GM19023 (cell line): ENCODE measurements at regions not wholly inside any gene's neighbourhood (a gene's known extent, or its start where the extent isn't known, plus 50 kb on each side); places are given as distances from the start of the nearest gene placed in this dataset.

Source experiments
- ATAC-seq: cut with Tn5 transposase; IDR thresholded peaks from one replicate; pipeline ENCODE4 v1.9.1; 2021; ENCODE audit warnings: mild to moderate bottlenecking, moderate library complexity; ENCODE audit not compliant: unreplicated experiment

GRCh38 chr5:57824623-57825022 lies 342.0 kb upstream of the ACTBL2 start:
- no peak for ATAC-seq

DNA sequence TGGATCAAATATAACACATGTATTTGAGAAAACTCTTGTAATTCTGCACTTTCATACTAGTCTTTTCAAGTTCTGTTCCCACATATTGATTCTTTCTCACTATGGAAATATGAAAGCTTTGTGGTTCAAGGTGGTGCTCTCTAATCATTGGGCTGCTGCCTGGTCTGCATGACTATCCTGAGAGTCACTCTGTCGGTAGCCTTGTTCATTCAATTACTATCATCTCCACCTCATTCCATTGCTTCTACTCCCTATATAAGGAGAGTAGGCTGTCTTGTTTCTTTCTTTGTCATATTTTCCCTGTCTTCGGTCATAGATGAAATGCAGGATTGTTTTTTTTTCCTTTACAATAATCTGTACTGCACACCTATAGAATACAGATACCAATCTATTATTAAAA lies 341.4 kb upstream of the ACTBL2 start:
- ATAC-seq: no peak

- ATAC-seq: no peak
Measured at GRCh38 chr5:57822651-57823050, 340.0 kb upstream of the ACTBL2 start.

DNA sequence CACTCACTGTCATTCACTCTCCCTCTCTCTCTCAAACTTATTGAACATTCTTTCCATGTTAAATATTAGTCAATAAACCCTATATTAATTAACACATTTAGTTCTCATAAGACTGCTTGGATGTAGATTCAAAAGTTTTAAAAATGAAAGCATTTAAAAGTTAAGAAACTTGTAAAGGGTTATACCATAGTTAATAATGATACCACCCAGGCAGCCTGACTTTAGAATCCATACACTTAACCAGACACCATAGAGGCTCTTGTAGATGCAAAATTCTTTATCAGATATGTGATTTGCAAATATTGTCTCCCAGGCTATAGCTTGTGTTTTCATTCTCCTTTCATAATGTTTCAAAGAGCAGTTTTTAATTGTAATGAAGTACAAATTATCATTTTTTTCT lies 335.8 kb upstream of the ACTBL2 start:
- no peak for ATAC-seq

DNA sequence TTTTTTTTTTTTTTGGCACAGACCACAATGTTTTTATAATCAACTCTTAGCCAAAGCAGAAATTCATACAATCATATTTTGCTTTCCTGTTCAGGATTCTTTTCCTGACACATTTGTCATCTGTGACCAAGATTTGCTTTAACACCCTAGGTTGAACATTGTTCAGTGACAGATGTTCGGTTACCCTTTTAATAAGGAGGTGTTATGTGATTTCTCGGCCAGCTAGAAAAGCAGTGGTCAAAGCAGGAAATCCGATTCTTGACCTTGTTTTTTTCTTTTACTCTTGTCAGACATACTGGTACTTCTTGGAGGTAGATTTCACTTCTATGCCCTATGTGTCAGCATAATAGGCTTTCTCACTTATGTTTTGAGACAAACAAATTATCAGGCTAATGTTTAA lies 335.3 kb upstream of the ACTBL2 start:
- no peak for ATAC-seq

GRCh38 chr5:57817001-57817453 lies 334.4 kb upstream of the ACTBL2 start:
- no peak for ATAC-seq

GRCh38 chr5:57816108-57816507 lies 333.5 kb upstream of the ACTBL2 start:
- ATAC-seq: no peak

DNA sequence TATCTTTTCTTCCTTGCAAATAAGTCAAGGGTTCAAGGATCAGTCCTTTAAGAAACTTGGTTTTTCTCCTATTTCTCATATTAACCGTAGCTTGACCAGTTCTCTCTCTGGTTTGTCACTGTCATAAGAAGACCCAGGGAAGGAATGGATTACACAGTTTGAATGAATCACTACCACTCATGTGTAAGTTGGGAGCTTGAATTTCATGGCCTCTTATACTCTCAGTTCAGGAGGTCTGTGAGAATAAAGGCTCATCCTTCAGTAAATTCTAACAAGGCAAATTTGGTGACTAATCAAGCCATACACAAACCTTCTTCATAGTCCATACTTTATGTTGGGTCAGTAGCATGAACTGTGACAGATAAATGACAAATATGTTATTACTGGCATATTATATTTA lies 323.1 kb upstream of the ACTBL2 start:
- no peak for ATAC-seq

DNA sequence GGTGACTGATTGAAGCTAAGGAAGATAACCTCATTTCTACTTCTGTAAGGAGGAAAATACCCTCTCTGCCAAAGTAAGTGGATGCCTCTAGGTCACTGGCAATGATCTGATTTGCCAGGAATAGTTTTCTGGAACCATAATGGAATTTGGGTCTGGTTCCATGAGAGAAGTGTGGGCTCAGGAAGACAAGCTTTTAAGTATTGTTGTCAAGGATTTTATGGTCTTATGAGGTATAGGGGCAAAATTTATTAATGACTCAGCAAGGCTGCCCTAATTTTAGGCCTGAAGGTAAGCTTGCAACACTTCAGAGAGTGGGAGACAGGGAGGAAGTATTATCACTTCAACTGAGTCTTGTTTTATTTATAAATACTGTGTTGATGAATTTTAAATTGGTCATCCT lies 322.6 kb upstream of the ACTBL2 start:
- ATAC-seq: no peak

- ATAC-seq: no peak
Measured at GRCh38 chr5:57804505-57804904, 321.9 kb upstream of the ACTBL2 start.

DNA sequence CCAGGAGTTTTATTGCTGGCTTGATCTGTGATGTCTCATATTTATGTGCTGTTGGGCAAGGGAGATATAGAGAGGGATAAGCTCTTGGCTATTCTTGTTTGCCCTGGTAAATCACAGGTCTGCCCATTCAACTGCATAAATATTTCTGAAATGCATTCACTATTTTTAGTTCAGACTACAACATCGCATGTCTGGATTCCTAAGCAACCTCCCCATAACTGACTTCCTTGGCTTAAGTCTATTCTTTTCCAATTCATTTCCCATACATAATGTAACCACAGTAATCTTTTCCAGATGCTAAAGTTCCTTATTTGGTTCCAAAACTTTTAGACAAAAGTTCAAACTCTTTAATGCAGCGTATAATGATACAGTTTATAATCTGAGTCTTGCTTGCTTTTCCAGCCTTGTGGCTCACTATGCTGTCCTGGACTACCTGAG lies 321.4 kb upstream of the ACTBL2 start:
- ATAC-seq: no peak

- no peak for ATAC-seq
Measured at GRCh38 chr5:57802131-57802530, 319.5 kb upstream of the ACTBL2 start.

DNA sequence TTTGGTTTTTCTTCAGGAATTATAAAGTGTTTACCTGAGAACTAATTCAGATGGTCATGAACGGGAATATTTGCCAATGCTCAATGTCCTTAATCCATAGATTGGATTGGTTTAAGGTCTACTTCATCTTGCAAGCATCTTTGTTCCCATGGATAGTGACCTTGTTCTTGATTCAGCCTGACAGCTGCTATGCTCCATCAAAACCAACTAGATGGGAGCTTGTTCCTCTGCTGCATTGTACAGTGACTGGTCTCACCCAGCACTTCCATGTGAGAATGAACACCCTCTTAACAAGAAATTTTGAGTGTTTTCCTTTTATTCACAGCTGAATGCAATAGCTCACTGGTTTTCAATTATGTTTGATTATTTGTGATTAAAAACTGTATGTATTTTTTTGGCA lies 312.6 kb upstream of the ACTBL2 start:
- no peak for ATAC-seq

DNA sequence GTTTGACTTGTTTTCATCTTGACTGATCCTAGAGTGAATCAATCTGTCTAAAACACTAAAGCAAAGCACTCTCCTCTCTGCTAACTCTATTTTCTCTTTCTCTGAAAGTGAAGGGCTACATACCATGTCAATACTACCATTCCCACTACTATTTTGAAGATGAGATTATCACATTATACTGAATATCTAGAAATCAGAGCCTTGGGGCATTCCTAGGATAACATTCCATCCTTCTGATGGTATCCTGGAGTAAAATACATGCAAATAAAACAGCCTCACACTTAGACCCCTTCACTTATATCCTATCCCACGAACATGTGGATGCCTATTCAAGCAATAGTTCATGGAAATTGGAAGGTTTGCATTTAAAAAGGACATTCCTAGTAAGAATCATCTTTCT lies 309.3 kb upstream of the ACTBL2 start:
- ATAC-seq: no peak

- no peak for ATAC-seq
Measured at GRCh38 chr5:57785946-57786345, 303.3 kb upstream of the ACTBL2 start.

DNA sequence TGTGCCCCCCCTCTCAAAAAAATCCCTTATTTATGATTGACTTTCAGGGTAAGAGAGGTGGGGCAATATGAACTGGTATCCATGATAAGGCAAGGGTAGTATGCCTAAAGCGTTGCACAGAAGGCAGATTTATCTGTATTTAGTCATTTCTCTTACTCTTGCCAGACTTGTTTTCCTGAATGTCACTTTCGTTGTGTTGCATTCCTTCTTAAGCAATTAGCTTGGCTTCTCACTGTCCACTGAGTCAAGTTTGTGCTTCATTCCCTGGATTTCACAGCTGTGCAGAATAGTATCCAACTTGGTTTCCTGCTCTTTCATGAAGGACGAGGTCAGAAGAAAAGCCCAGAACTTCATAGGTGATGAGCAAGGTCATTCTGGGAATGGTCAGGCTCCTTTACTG lies 301.5 kb upstream of the ACTBL2 start:
- no peak for ATAC-seq

- no peak for ATAC-seq
Measured at GRCh38 chr5:57783693-57784092, 301.1 kb upstream of the ACTBL2 start.

GRCh38 chr5:57780961-57781325 lies 298.3 kb upstream of the ACTBL2 start:
- ATAC-seq: no peak

GRCh38 chr5:57780306-57780960 lies 297.8 kb upstream of the ACTBL2 start:
- no peak for ATAC-seq

DNA sequence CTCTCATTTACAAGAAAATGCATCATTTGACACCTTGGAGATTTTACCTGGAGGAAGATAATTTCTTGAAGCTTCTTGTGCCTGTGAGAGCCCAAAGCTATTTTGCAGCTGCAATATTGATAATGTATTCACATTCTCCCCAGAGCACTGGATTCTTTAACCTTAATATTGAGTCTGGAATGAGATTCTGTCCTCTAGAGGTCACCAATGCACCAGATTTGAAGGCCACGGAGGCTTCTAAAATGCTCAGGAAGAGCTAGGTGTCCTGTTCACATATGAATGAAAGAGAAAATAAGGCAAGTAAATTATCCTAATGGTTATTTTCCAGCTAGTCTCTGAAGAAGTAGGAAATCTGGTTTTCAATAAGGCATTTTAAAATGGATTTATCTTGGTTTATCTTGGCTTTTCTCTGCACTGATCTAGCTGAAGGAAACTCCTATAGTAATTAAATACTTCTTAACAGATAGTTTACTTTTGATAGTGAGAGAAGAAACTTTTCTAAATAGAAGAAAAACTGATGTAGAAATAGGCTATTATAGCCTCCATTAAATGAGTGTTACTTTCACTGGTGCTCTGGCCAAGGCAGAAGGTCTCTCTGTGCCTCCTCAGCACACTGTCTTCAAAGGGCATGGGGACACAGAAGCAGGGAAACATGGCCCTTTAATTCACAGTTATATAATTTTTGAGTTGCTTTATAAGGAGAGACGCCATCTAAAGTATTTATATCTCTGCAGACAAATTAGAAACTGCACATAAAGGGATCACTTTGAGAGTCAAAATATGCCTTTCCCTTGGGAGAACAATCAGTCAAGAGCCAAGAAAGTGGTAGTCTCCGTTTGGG lies 297.0 kb upstream of the ACTBL2 start:
- ATAC-seq: no peak

GRCh38 chr5:57778501-57779091 lies 296.0 kb upstream of the ACTBL2 start:
- ATAC-seq: no peak

DNA sequence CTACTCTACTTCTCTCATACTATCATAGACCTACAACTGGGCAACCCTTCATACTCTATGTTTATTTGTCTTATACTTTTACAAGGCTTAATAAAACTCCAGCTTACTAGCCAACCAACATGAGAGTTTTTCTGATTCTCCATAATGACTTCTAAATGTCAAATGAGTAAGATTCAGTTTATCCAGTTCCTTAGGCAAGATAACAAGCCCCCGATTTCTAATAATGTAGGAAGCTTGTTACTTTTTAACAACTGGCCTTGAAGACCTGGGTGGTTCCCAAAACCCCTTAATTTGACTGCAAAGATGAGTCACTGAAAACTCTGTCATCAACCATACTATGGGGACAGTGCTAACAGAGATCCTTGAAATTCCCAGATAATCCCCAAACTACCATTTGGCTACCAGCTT lies 294.6 kb upstream of the ACTBL2 start:
- no peak for ATAC-seq
